ENCODE measurements at regions not wholly inside any gene's neighbourhood (a gene's known extent, or its start where the extent isn't known, plus 50 kb on each side); places are given as distances from the start of the nearest gene placed in this dataset.
A peak's percentile ranks its signal among the peaks of the same experiment; 100 is the strongest.

- no peak for DNase-seq
These were observed 410.9 kb downstream of the UTRN start for GRCh38 chr6:144695858-144696533.

- DNase-seq, result no peak
These were observed 411.7 kb downstream of the UTRN start for GRCh38 chr6:144696610-144697368.

GRCh38 chr6:144697369-144697760, 412.2 kb downstream of the UTRN start:
- no peak for DNase-seq

- DNase-seq, result no peak
These were observed 412.7 kb downstream of the UTRN start for GRCh38 chr6:144697801-144698200.

GRCh38 chr6:144702781-144703180, 417.6 kb downstream of the UTRN start:
- DNase-seq, result no peak

GRCh38 chr6:144710207-144710606, 425.1 kb downstream of the UTRN start:
- DNase-seq, result no peak

- DNase-seq, result no peak
These were observed 426.5 kb downstream of the UTRN start for GRCh38 chr6:144711661-144712060.

- no peak for DNase-seq
These were observed 427.4 kb downstream of the UTRN start for GRCh38 chr6:144712541-144712940.

- no peak for DNase-seq
These were observed 429.0 kb downstream of the UTRN start for GRCh38 chr6:144714021-144714712.

- no peak for DNase-seq
These were observed 430.2 kb downstream of the UTRN start for GRCh38 chr6:144715344-144715743.

GRCh38 chr6:144718431-144718830, 433.3 kb downstream of the UTRN start:
- DNase-seq, result no peak

- DNase-seq, result no peak
These were observed 436.1 kb downstream of the UTRN start for GRCh38 chr6:144721232-144721631.

- DNase-seq, result no peak
These were observed 437.1 kb downstream of the UTRN start for GRCh38 chr6:144722154-144722737.

GRCh38 chr6:144722925-144723324, 437.8 kb downstream of the UTRN start:
- no peak for DNase-seq

GRCh38 chr6:144723431-144723830, 438.3 kb downstream of the UTRN start:
- peak in 1 of 2 experiments; percentile 14 for DNase-seq

- no peak for DNase-seq
These were observed 439.7 kb downstream of the UTRN start for GRCh38 chr6:144724818-144725217.

GRCh38 chr6:144725736-144726522, 440.8 kb downstream of the UTRN start:
- DNase-seq, result no peak

GRCh38 chr6:144728804-144729203, 443.7 kb downstream of the UTRN start:
- DNase-seq, result no peak

GRCh38 chr6:144729502-144729901, 444.4 kb downstream of the UTRN start:
- no peak for DNase-seq

GRCh38 chr6:144730088-144730645, 445.0 kb downstream of the UTRN start:
- DNase-seq, result no peak

- DNase-seq, result no peak
These were observed 446.1 kb downstream of the UTRN start for GRCh38 chr6:144731229-144731628.

- no peak for DNase-seq
These were observed 451.6 kb downstream of the UTRN start for GRCh38 chr6:144736763-144737162.
